ENCODE measurements at regions not wholly inside any gene's neighbourhood (a gene's known extent, or its start where the extent isn't known, plus 50 kb on each side); places are given as distances from the start of the nearest gene placed in this dataset.

- dilution Hi-C loops (cut with HindIII; ENCODE audit: low sequenced_read_pairs, unreplicated experiment) (no loop called here), in situ Hi-C loops (cut with MboI; ENCODE audit: low sequenced_read_pairs) (no loop called here)
- no peak overlapping the region for H3K4me3 ChIP-seq (ENCODE audit: insufficient read depth, low read depth, low read length)
Observed at GRCh38 chr6:8914700-8915099, 479.4 kb upstream of the SLC35B3 start.

More at GRCh38 chr6:8914700-8915099, 479.4 kb upstream of the SLC35B3 start:
- no peak overlapping the region for H3K27ac ChIP-seq (ENCODE audit: insufficient read depth, low read length)
- no peak overlapping the region for H3K23ac ChIP-seq (ENCODE audit: low read depth, low read length)
- H3K9ac ChIP-seq (ENCODE audit: low read depth, low read length), result no peak overlapping the region
- H3K27me3 ChIP-seq (ENCODE audit: control insufficient read depth, insufficient read depth, low read length), result no peaks in the 10 kb centered on the region
- H2BK5ac ChIP-seq (ENCODE audit: low read depth, low read length, poor library complexity, severe bottlenecking), result no peak overlapping the region
- no peak overlapping the region for H3K18ac ChIP-seq (ENCODE audit: low read depth, low read length)
- POLR2A ChIA-PET (ENCODE audit: unreplicated experiment), result no interaction called here
- no peak overlapping the region for H3K56ac ChIP-seq (ENCODE audit: extremely low read depth, insufficient read depth, low read length)
- H2BK120ac ChIP-seq (ENCODE audit: low read depth, low read length), result no peak overlapping the region
- intact Hi-C loops (cut with micrococcal nuclease), result no loop called here
- no peaks in the 10 kb centered on the region for H4K20me1 ChIP-seq (ENCODE audit: insufficient read depth, low read length)
- H2AK9ac ChIP-seq (replicated peaks; ENCODE audit: low read depth, low read length, poor library complexity), result no peak overlapping the region
- H3K4ac ChIP-seq (ENCODE audit: low read depth, low read length), result no peak overlapping the region
- 57% methylated on average over 4 of the region's 9 CpGs; no CpG with 5 or more reads in 1 of the 2 experiments for WGBS, 2 experiments (ENCODE audit: extremely low coverage in 2 of 2, insufficient read length in 1 of 2)
- no peak for TF ChIP-seq SMC3 (IDR thresholded peaks at IDR 0.05; ENCODE audit: low read depth, low read length)
- no peak overlapping the region for H2AFZ ChIP-seq (replicated peaks; ENCODE audit: low read length, poor library complexity)
- no peak overlapping the region for H3K14ac ChIP-seq (replicated peaks; ENCODE audit: low read depth, low read length)
- no TSS peak for BruUV-seq (replicated peaks)
- no peak overlapping the region for H3K4me2 ChIP-seq (ENCODE audit: low read depth, low read length)
- H2BK20ac ChIP-seq (ENCODE audit: low read depth, low read length), result no peak overlapping the region
- ATAC-seq (ENCODE audit: low read depth) (no peak), DNase-seq (no peak)
- H3K9me3 ChIP-seq (ENCODE audit: control insufficient read depth, insufficient read depth, low read length), result peaks cover 7% of the 10 kb centered on the region
- no peaks in the 10 kb centered on the region for H3K9me1 ChIP-seq (ENCODE audit: insufficient read depth, low read length)
- H3K36me3 ChIP-seq (ENCODE audit: control insufficient read depth, insufficient read depth, low read length), result no peaks in the 10 kb centered on the region
- H2AK5ac ChIP-seq (ENCODE audit: low read depth, low read length), result no peak overlapping the region
- no peak overlapping the region for H4K91ac ChIP-seq (ENCODE audit: insufficient read depth, low read depth, low read length)
- H4K8ac ChIP-seq (ENCODE audit: low read depth in 2 of 2, low read length in 2 of 2), result no peak overlapping the region
- no peaks in the 10 kb centered on the region for H3K4me1 ChIP-seq (ENCODE audit: control insufficient read depth, insufficient read depth, low read length)
- H2BK15ac ChIP-seq (ENCODE audit: low read depth, low read length), result no peak overlapping the region
- no peaks in the 10 kb centered on the region for H3K79me1 ChIP-seq (ENCODE audit: low read depth in 1 of 2, low read length in 2 of 2)
- H4K5ac ChIP-seq (ENCODE audit: low read depth, low read length), result no peak overlapping the region
- CTCF ChIA-PET, result no interaction called here
